Posterior vena cava (tissue), 2 donors: ENCODE measurements at regions not wholly inside any gene's neighbourhood (a gene's known extent, or its start where the extent isn't known, plus 50 kb on each side); places are given as distances from the start of the nearest gene placed in this dataset.
"Not testable (repeated sequence)": the region's sequence is repeated elsewhere in the genome, so short reads cannot be mapped to it uniquely, and the experiment has no call there.

Source experiments
- DNase-seq: peaks from one replicate; pipeline ENCODE4 v3.0.0-alpha.2; 2020; ENCODE audit warnings: low spot score
- intact Hi-C, 2 donors: fragments of 100-400 bp; cut with DNase I; formaldehyde crosslinking; loops; one replicate each; pipeline versions ENCODE4 v1.14.1 to v1.14.2; 2022 to 2023
- donor health status: DM: yes; HTN: yes; CAD: no.
- donor health status: DM: yes; HTN: yes; CAD: no.

GRCh38 chrX:87914726-87915125 lies 397.1 kb downstream of the KLHL4 start:
- intact Hi-C loops, result no loop called here
- no peak for DNase-seq

- intact Hi-C loops, result no loop called here
Observed at GRCh38 chrX:87924619-87925018, 407.0 kb downstream of the KLHL4 start.

GRCh38 chrX:87941841-87942240 lies 424.2 kb downstream of the KLHL4 start:
- intact Hi-C loops, result no loop called here
- no peak for DNase-seq

More at GRCh38 chrX:87924619-87925018, 407.0 kb downstream of the KLHL4 start:
- DNase-seq, result no peak

GRCh38 chrX:87961471-87961870 lies 443.9 kb downstream of the KLHL4 start:
- intact Hi-C loops, result no loop called here
- DNase-seq, result no peak

DNA sequence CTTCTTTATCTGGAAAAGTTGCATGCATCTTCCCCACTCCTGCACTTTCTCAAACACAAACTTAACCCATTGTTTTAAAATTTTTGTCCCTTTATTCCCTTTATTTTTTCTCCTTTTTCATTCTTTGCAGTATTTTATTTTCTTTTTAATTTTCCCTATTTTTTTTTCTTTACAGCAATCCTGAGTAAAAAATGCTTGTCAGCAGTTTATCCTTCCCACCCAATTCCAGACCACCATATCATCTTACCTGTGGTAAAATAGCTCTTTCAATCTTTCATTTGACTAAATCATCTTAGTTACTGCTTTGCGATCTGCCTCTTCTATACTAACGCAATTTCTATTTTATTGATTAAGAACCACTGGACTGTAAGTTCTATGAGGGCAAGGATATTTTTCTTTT lies 450.5 kb downstream of the KLHL4 start:
- intact Hi-C loops, result no loop called here
- DNase-seq, result no peak

GRCh38 chrX:87972121-87972520 lies 454.5 kb downstream of the KLHL4 start:
- DNase-seq, intact Hi-C loops: not testable (repeated sequence)

DNA sequence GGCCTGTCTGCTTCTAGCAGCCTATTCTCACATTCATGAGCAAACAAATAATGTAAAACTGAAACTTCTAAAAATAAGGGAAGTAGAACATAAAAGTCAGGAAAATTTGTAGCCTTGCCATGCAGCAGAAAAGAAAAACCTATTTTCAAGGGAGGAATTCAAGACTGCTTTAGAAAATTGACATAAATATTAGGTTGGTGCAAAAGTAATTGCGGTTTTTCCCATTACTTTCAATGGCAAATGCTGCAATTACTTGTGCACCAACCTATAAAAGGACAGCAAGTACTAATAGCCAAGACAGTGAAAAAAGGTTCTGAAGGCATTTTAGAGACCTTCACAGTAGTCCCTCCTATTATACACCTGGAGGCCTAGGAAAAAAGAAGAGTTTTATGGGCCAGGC lies 457.8 kb downstream of the KLHL4 start:
- intact Hi-C loops, result no loop called here

GRCh38 chrX:88007873-88008272 lies 490.3 kb downstream of the KLHL4 start:
- DNase-seq, intact Hi-C loops: not testable (repeated sequence)

More for the DNA sequence above, 457.8 kb downstream of the KLHL4 start:
- DNase-seq, result no peak

GRCh38 chrX:88024022-88024421 lies 506.4 kb downstream of the KLHL4 start:
- DNase-seq, result no peak
- intact Hi-C loops, result no loop called here

- intact Hi-C loops, result no loop called here
- DNase-seq, result no peak
Observed at GRCh38 chrX:88072339-88073030, 554.9 kb downstream of the KLHL4 start.

GRCh38 chrX:88101968-88102367 lies 584.4 kb downstream of the KLHL4 start:
- intact Hi-C loops, result no loop called here
- DNase-seq, result no peak

- DNase-seq, result no peak
Observed at GRCh38 chrX:88135735-88136134, 611.3 kb upstream of the CPXCR1 start.

GRCh38 chrX:88136328-88136727 lies 610.7 kb upstream of the CPXCR1 start:
- no peak for DNase-seq
- intact Hi-C loops, result no loop called here

More at GRCh38 chrX:88135735-88136134, 611.3 kb upstream of the CPXCR1 start:
- intact Hi-C loops, result no loop called here

DNA sequence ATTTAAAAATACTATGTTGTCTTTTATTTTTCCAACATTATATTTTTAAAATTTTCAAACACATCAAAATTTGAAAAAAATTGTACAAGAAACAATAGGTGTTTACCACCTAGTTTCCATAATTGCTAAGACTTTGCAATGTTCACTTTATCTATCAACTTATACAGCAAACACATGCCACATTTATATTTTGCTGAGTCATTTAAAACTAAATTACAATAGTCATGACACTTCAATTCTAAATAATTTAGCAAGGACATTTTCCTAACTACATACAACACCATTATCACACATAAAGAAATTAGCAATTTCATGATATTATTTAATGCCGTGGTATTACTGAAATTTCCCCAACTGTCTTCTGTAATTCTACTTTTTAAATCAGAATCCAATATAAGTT lies 600.4 kb upstream of the CPXCR1 start:
- intact Hi-C loops, result no loop called here
- DNase-seq, result no peak

DNA sequence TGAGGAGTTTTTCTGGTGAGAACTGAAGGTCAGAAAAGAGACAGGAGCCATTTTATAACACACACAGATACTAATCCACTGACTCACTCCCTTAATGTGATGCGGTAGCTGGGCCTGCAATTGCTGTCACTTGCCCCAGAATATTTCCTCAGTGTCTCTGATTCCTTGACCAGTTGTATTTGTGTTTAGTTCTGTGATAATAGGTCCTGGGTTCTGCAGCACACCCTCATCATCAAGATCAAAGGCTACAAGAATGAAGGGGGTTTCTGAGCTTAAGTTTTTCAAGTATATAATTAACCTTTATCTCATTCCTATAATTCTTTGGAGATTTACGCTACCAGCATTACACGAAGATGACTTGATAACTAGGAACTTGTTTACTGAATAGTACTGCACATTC lies 576.5 kb upstream of the CPXCR1 start:
- DNase-seq, result no peak
- intact Hi-C loops, result no loop called here

DNA sequence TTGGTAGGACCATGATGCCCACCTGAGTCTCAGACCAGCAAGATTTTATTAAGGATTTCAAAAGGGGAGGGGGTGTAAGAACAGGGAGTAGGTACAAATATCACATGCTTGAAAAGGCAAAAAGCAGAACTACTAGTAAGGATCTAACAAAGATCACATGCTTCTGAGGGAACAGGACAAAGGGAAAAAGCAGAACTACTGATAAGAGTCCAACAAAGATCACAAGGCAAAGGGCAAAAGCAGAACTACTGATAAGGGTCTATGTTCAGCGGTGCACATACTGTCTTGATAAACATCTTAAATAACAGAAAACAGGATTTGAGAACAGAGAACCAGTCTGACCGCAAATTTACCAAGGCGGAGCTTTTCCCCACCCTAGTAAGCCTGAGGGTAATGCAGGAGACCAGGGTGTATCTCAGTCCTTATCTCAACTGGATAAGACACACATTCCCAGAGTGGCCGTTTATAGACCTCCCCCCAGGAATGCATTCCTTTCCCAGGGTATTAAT lies 573.0 kb upstream of the CPXCR1 start:
- intact Hi-C loops, DNase-seq: not testable (repeated sequence)

DNA sequence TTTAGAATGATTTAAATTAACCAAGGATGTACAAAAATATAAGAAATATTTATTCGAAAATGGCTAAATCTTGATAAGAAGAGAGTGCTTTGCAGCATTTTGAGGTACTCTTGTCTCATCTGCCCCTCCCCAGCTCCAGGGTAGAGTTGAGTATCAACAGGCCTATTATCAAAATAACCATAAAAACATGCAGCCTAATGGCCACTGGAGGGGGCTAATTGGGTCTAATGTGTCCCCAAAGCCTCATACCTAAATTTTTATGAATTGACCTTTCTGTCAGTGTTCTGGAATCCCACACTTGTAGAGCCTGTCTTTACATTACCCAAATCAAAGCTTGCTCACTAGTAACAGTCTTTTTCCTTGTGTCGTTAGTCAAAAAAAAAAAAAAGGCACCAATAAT lies 544.9 kb upstream of the CPXCR1 start:
- no peak for DNase-seq
- intact Hi-C loops, result no loop called here

GRCh38 chrX:88244066-88244465 lies 503.0 kb upstream of the CPXCR1 start:
- intact Hi-C loops, result no loop called here
- no peak for DNase-seq

- no peak for DNase-seq
- intact Hi-C loops, result no loop called here
Observed at GRCh38 chrX:88284844-88285243, 462.2 kb upstream of the CPXCR1 start.

DNA sequence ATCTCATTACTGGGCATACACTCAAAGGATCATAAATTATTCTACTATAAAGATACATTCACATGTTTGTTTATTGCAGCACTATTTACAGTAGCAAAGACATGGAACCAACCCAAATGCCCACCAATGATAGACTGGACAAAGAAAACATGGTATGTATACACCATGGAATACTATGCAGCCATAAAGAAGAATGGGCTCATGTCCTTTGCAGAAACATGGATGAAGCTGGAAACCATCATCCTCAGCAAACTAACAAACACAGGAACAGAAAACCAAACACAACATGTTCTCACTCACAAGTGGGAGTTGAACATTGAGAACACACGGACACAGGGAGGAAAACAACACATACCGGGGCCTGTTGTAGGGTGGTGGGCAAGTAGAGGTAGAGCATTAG lies 433.1 kb upstream of the CPXCR1 start:
- intact Hi-C loops, DNase-seq: not testable (repeated sequence)

- intact Hi-C loops, result no loop called here
- DNase-seq, result no peak
Observed at GRCh38 chrX:88325634-88326033, 421.4 kb upstream of the CPXCR1 start.
